Spleen (tissue), 11 donors: ENCODE measurements at regions not wholly inside any gene's neighbourhood (a gene's known extent, or its start where the extent isn't known, plus 50 kb on each side); places are given as distances from the start of the nearest gene placed in this dataset.

ENCODE experiments used
- DNase-seq: peaks from one replicate; pipeline ENCODE4 v3.0.0-alpha.2; 2020
- H3K27ac ChIP-seq, 8 donors: fragments of 200-600 bp; sonication (generic) in 7 of 8; 1 replicate in 4 of 8; 2 replicates in 4 of 8; pipeline versions ENCODE4 v1.5.0 to v1.8.0; 2016 to 2021; ENCODE audit warnings: inconsistent platforms in 4 of 8, mild to moderate bottlenecking in 4 of 8, moderate library complexity in 1 of 8
- H3K27me3 ChIP-seq, 7 donors: fragments of 200-600 bp; sonication (generic) in 6 of 7; replicated peaks in 1 of 7; 1 replicate in 4 of 7; 2 replicates in 3 of 7; pipeline versions ENCODE4 v1.5.0 to v1.8.0; 2016 to 2021; ENCODE audit warnings: inconsistent platforms in 3 of 7, mild to moderate bottlenecking in 1 of 7
- H3K36me3 ChIP-seq, 6 donors: fragments of 200-600 bp; sonication (generic) in 5 of 6; 1 replicate in 4 of 6; 2 replicates in 2 of 6; pipeline versions ENCODE4 v1.5.0 to v1.8.0; 2016 to 2021; ENCODE audit warnings: inconsistent platforms in 2 of 6
- H3K4me1 ChIP-seq, 6 donors: fragments of 200-600 bp; sonication (generic) in 5 of 6; 1 replicate in 3 of 6; 2 replicates in 3 of 6; pipeline versions ENCODE4 v1.5.0 to v1.8.0; 2016 to 2021; ENCODE audit warnings: inconsistent platforms in 3 of 6
- H3K4me3 ChIP-seq, 8 donors: fragments of 200-600 bp; sonication (generic) in 7 of 8; 1 replicate in 4 of 8; 2 replicates in 4 of 8; pipeline versions ENCODE4 v1.5.0 to v1.8.0; 2016 to 2021; ENCODE audit warnings: inconsistent platforms in 4 of 8, mild to moderate bottlenecking in 4 of 8, moderate library complexity in 2 of 8
- H3K9me3 ChIP-seq, 8 donors: fragments of 200-600 bp; sonication (generic) in 7 of 8; 1 replicate in 4 of 8; 2 replicates in 4 of 8; pipeline versions ENCODE4 v1.5.0 to v1.8.0; 2016 to 2021; ENCODE audit warnings: inconsistent platforms in 4 of 8
- CTCF ChIP-seq, 11 experiments: fragments of 200-600 bp in 7 of 11; fragments of 450-650 bp in 4 of 11; sonication (generic) in 4 of 11; IDR thresholded peaks in 8 of 11; conservative IDR thresholded peaks in 3 of 11; 1 replicate in 7 of 11; 2 replicates in 4 of 11; pipeline versions ENCODE4 v1.4.0 to v1.8.0; 2016 to 2021; ENCODE audit warnings: antibody characterized with exemption in 11 of 11, inconsistent platforms in 4 of 11, mild to moderate bottlenecking in 1 of 11
- POLR2A ChIP-seq, 3 donors: fragments of 450-650 bp; IDR thresholded peaks; one replicate each; pipeline ENCODE4 v1.5.1; 2017; ENCODE audit warnings: antibody characterized with exemption in 3 of 3, mild to moderate bottlenecking in 1 of 3
- POLR2AphosphoS5 ChIP-seq, 3 donors: sonication (generic); formaldehyde crosslinking; IDR thresholded peaks; one replicate each; pipeline ENCODE4 v1.5.1; 2017; ENCODE audit warnings: antibody characterized with exemption in 3 of 3
- WGBS, 5 donors: extraction: QIAGEN DNeasy Blood & Tissue Kit in 3 of 5; methylation state at CpG; one replicate each; pipeline versions ENCODE4 v1.1.5 to v1.1.7; 2013 to 2018; 5-methylcytosine and 5-hydroxymethylcytosine counted together
- intact Hi-C: fragments of 100-400 bp; cut with DNase I; formaldehyde crosslinking; loops from one replicate; pipeline ENCODE4 v1.15.0; 2023; ENCODE audit warnings: low total_unique reads
- donor health status: healthy with polysubstance abuse.
- donor health status: DM: no; HTN: no; CAD: no; lungs with moderate emphysema.
- donor health status: DM: no; HTN: no; CAD: no.
- donor health status: Bipolar disorder and iron deficiency.
- donor health status: healthy.
- donor health status: DM: no; HTN: no; CAD: no.
- donor health status: DM: yes; HTN: yes; CAD: no.

- intact Hi-C loops, result no loop called here
- no peak for DNase-seq
- WGBS, 5 donors, result 59 to 75% (median 62%) methylated on average over 5 of the region's 5 CpGs
- Histone ChIP-seq H3K27me3 (no peaks in the 10 kb centered on the region), H3K36me3 (no peaks in the 10 kb centered on the region), H3K27ac (no peak overlapping the region), H3K9me3 (no peaks in the 10 kb centered on the region), H3K4me1 (no peaks in the 10 kb centered on the region), H3K4me3 (no peak overlapping the region)
- TF ChIP-seq POLR2A (IDR thresholded peaks at IDR 0.05), result no peak
These were observed 1973.8 kb downstream of the MRPL39 start for GRCh38 chr21:23633447-23633940.

- H3K9me3 ChIP-seq, result no peaks in the 10 kb centered on the region
- intact Hi-C loops, result no loop called here
- H3K36me3 ChIP-seq, result no peaks in the 10 kb centered on the region
- 55 to 69% (median 62%) methylated on average over 3 of the region's 3 CpGs for WGBS, 5 donors
- TF ChIP-seq POLR2AphosphoS5 (IDR thresholded peaks at IDR 0.05) (no peak), CTCF (IDR thresholded peaks at IDR 0.05 in 8 of 11, conservative IDR thresholded peaks at IDR 0.05 in 3 of 11) (no peak), POLR2A (IDR thresholded peaks at IDR 0.05) (no peak)
- H3K27me3 ChIP-seq, result no peaks in the 10 kb centered on the region
- no peak overlapping the region for H3K4me3 ChIP-seq
- H3K4me1 ChIP-seq, result no peaks in the 10 kb centered on the region
- no peak for DNase-seq
- H3K27ac ChIP-seq, result no peak overlapping the region
These were observed 1983.0 kb downstream of the MRPL39 start for GRCh38 chr21:23624281-23624680.

- Histone ChIP-seq H3K36me3 (no peaks in the 10 kb centered on the region), H3K9me3 (no peaks in the 10 kb centered on the region), H3K4me3 (no peak overlapping the region), H3K4me1 (no peaks in the 10 kb centered on the region), H3K27me3 (no peaks in the 10 kb centered on the region), H3K27ac (no peak overlapping the region)
- DNase-seq, result no peak
- WGBS, 5 donors, result 55 to 79% (median 57%) methylated on average over 4 of the region's 4 CpGs
- TF ChIP-seq POLR2A (IDR thresholded peaks at IDR 0.05), result no peak
- intact Hi-C loops, result no loop called here
These were observed 1994.3 kb downstream of the MRPL39 start for GRCh38 chr21:23613014-23613413.

GRCh38 chr21:23612210-23612609 lies 1995.1 kb downstream of the MRPL39 start:
- Histone ChIP-seq H3K4me3 (no peak overlapping the region), H3K36me3 (no peaks in the 10 kb centered on the region), H3K27ac (no peak overlapping the region), H3K9me3 (no peaks in the 10 kb centered on the region), H3K4me1 (no peaks in the 10 kb centered on the region), H3K27me3 (no peaks in the 10 kb centered on the region)
- WGBS, 5 donors, result 84 to 93% (median 86%) methylated on average over 1 of the region's 1 CpG
- no peak for TF ChIP-seq CTCF (IDR thresholded peaks at IDR 0.05 in 8 of 11, conservative IDR thresholded peaks at IDR 0.05 in 3 of 11)
- TF ChIP-seq POLR2AphosphoS5 (IDR thresholded peaks at IDR 0.05), result no peak
- TF ChIP-seq POLR2A (IDR thresholded peaks at IDR 0.05), result no peak
- DNase-seq, result no peak
- intact Hi-C loops, result no loop called here

DNA sequence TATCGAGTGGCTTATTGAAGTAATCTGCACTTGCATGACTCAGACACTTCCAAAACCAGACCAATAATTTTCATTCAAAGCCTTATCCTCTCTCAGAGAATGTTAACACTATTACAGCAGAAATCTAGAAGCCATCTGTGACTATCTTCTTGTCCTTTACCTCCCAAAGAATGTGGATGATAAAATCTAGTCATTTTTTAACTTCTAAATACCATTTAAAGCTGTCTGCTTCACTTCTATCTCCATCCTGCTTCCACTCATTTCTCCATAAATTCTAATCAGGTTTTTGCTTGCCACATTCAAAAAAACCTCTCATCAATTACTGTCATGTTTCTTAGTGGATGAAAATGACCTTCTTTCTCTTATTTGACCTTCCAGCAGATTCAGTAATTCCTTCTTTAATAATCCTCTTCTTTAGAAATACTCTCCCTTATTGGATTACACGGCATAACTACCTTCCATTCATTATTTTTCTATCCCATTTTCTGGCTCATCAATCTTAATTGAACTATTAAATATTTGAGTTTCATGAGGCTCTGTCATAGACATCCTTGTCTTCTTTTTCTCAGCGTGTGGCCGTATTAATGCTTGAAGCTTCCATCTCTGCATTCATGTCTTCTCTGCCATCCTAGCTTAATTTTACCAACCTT lies 1999.4 kb downstream of the MRPL39 start:
- TF ChIP-seq POLR2AphosphoS5 (IDR thresholded peaks at IDR 0.05) (no peak), CTCF (IDR thresholded peaks at IDR 0.05 in 8 of 11, conservative IDR thresholded peaks at IDR 0.05 in 3 of 11) (no peak), POLR2A (IDR thresholded peaks at IDR 0.05) (no peak)
- no peak overlapping the region for H3K27ac ChIP-seq
- H3K36me3 ChIP-seq, result no peaks in the 10 kb centered on the region
- no peaks in the 10 kb centered on the region for H3K27me3 ChIP-seq
- whole genome bisulfite sequencing, 5 donors, result 67 to 86% (median 79%) methylated on average over 4 of the region's 4 CpGs
- H3K4me1 ChIP-seq, result no peaks in the 10 kb centered on the region
- DNase-seq, result no peak
- no peak overlapping the region for H3K4me3 ChIP-seq
- peaks cover 0 to 11% (median 0%) of the 10 kb centered on the region in 8 donors for H3K9me3 ChIP-seq
- intact Hi-C loops, result no loop called here
